ENCODE measurements at regions not wholly inside any gene's neighbourhood (a gene's known extent, or its start where the extent isn't known, plus 50 kb on each side); places are given as distances from the start of the nearest gene placed in this dataset.

DNA sequence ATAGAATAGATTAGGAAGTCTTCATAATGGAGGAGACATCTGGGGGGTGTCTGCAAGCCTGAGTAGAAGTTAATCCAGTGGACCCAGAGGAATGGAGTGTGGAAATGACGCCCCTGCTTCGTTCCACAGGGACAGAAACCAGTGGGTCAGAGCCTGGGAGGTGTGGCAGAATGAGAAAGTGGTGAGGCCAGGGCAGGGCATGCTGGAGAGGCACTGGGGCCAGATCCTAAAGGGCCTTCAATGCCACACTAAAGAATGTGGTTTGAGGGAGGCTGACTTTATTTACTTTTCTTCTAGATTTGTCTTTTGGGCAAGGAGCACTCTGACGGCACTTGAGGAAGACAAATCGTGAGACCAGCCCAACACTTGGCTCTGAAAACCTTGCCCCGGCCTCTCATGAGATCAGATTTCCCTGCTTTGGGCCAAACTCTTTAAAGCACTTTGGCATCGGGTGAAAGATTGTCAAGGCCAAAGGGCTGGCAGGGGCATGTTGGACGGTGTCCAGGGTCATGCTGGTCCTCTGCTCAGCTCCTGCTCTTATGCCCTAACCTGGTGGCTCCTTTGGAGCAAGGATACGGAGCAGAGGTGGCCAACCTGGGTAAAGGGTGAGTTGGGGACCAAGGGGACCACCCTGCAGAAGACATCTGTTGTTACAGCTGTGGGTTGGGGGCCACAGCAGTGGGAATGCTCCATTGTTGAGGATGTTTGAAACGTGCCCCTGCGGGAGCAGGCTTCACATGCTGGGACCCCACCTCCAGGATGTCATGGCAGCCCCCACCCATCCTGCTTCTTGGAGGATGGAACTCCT is 157.0 kb upstream of the ZMIZ1 start:
- no peaks in the 10 kb centered on the region for H3K36me3 Mint-ChIP-seq (ENCODE audit: unreplicated experiment)
- peaks cover 3% of the 10 kb centered on the region for H3K27me3 Mint-ChIP-seq (ENCODE audit: unreplicated experiment)
- no peaks in the 10 kb centered on the region for H3K9me3 Mint-ChIP-seq (ENCODE audit: unreplicated experiment)
- no peak for DNase-seq (ENCODE audit: extremely low spot score, unreplicated experiment)
- no peak overlapping the region for H3K4me3 Mint-ChIP-seq (ENCODE audit: unreplicated experiment)
- TF ChIP-seq, protein P1, sequence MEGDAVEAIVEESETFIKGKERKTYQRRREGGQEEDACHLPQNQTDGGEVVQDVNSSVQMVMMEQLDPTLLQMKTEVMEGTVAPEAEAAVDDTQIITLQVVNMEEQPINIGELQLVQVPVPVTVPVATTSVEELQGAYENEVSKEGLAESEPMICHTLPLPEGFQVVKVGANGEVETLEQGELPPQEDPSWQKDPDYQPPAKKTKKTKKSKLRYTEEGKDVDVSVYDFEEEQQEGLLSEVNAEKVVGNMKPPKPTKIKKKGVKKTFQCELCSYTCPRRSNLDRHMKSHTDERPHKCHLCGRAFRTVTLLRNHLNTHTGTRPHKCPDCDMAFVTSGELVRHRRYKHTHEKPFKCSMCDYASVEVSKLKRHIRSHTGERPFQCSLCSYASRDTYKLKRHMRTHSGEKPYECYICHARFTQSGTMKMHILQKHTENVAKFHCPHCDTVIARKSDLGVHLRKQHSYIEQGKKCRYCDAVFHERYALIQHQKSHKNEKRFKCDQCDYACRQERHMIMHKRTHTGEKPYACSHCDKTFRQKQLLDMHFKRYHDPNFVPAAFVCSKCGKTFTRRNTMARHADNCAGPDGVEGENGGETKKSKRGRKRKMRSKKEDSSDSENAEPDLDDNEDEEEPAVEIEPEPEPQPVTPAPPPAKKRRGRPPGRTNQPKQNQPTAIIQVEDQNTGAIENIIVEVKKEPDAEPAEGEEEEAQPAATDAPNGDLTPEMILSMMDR (IDR thresholded peaks at IDR 0.05): no peak
- peaks cover 31% of the 10 kb centered on the region for H3K4me1 Mint-ChIP-seq (ENCODE audit: unreplicated experiment)
- H3K27ac Mint-ChIP-seq (ENCODE audit: unreplicated experiment): no peak overlapping the region

DNA sequence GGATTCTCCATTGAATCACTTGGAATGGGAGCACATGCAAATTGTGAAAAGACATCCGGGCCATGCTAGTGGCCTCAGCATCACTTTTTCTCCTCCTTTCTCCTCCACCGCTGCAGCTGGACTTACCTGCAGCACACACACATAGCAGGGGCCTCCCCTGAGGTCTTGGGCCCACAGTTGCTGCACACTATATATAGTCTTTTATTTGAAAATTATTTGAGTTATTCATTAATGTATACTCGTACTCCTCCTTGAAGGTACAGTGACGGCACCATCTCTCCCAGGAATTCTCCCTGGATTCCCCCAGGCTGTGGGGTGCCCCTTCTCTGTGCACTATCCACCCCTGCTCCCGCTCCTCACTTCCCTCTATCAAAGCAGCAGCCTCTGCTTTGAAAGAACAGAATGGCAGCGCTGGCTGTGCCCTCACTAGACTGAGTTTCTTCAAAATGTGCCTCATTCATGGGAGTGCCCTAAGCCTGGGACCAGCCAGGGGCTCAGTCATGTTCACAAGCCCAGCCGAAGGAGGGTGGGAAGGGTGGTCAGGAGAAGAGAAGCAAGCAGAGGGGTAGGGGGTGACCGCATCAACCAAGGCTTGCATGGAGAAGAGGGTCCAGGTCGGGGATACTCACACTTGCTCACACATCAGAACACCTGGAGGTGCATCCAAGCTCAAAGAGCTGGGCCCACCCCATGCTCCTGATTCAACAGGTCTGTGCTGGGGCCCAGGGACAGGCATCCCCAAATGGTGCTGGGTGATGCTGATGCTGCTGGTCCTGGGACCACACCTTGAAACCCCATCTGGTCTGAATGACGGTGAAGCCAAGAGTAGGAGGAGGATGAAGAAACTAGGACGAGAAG is 156.2 kb upstream of the ZMIZ1 start:
- no peak for DNase-seq (ENCODE audit: extremely low spot score, unreplicated experiment)
- peaks cover 31% of the 10 kb centered on the region for H3K4me1 Mint-ChIP-seq (ENCODE audit: unreplicated experiment)
- TF ChIP-seq, protein P1 (IDR thresholded peaks at IDR 0.05): no peak
- no peaks in the 10 kb centered on the region for H3K9me3 Mint-ChIP-seq (ENCODE audit: unreplicated experiment)
- no peak overlapping the region for H3K4me3 Mint-ChIP-seq (ENCODE audit: unreplicated experiment)
- H3K27me3 Mint-ChIP-seq (ENCODE audit: unreplicated experiment): peaks cover 3% of the 10 kb centered on the region
- H3K27ac Mint-ChIP-seq (ENCODE audit: unreplicated experiment): no peak overlapping the region
- H3K36me3 Mint-ChIP-seq (ENCODE audit: unreplicated experiment): no peaks in the 10 kb centered on the region

DNA sequence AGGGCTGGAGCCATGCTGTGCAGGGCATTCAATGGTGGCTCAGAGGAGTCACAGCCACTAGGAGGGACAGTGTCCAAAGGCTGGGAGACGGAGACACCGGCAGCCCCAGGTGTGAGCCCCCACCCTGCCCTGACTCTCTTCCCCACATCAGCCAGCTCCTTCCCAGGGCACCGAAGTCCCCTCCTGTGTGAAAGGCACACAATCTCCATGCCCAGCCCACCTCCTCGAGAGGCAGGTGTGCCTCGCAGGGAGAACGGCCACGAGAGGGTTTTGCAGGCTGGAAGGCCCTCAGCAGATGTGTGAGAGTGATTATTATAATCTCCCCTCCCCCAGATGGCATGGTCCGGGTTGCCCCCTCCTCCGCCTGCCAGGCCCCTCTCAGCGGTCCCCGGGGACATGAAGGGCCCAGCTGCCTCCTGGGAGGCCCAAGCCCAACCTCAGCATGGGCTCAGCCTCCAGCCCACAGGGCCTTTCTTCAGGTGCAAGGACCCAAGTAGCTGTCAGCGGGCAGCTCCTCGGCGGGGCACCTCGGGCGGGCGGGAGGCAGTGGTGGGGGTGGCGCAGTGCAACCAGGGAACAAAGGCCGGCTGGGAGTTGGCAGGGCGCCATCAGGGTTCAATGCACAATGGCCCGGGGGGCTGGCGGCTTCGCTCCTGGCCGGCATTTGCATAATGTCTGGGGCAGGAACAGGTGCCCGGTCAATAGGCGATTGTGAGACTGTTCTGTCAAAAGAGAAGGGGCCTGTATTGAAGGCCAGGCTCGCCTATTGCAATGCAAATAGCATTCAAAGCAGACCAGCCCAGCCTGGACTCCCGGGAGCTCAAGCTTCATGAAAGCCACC is 155.3 kb upstream of the ZMIZ1 start:
- DNase-seq (ENCODE audit: extremely low spot score, unreplicated experiment): no peak
- Mint-ChIP-seq H3K4me3 (ENCODE audit: unreplicated experiment) (no peak overlapping the region), H3K27ac (ENCODE audit: unreplicated experiment) (no peak overlapping the region), H3K27me3 (ENCODE audit: unreplicated experiment) (peaks cover 6% of the 10 kb centered on the region), H3K9me3 (ENCODE audit: unreplicated experiment) (no peaks in the 10 kb centered on the region), H3K4me1 (ENCODE audit: unreplicated experiment) (peaks cover 30% of the 10 kb centered on the region), H3K36me3 (ENCODE audit: unreplicated experiment) (no peaks in the 10 kb centered on the region)
- TF ChIP-seq, protein P1 (IDR thresholded peaks at IDR 0.05): no peak

DNA sequence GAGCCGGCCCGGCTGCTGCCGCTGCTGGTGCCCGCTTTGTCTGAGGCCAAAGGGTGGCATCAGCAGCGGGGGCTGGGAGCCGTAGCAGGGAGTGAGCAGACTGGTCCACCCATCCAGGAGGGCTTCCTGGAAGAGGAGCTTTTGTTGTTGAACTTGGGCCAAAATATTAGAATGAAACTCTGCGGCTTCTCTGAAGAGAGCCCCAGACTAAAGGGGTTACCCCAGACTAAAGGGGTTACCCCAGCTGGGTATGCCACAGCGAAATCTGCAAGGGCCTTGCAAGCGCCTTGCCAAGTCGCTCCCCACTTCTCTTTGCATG is 154.7 kb upstream of the ZMIZ1 start:
- no peak for DNase-seq (ENCODE audit: extremely low spot score, unreplicated experiment)
- H3K27me3 Mint-ChIP-seq (ENCODE audit: unreplicated experiment): peaks cover 6% of the 10 kb centered on the region
- TF ChIP-seq, protein P1 (IDR thresholded peaks at IDR 0.05): no peak
- H3K27ac Mint-ChIP-seq (ENCODE audit: unreplicated experiment): no peak overlapping the region
- no peaks in the 10 kb centered on the region for H3K36me3 Mint-ChIP-seq (ENCODE audit: unreplicated experiment)
- H3K4me3 Mint-ChIP-seq (ENCODE audit: unreplicated experiment): no peak overlapping the region
- no peaks in the 10 kb centered on the region for H3K9me3 Mint-ChIP-seq (ENCODE audit: unreplicated experiment)
- peaks cover 30% of the 10 kb centered on the region for H3K4me1 Mint-ChIP-seq (ENCODE audit: unreplicated experiment)
